ENCODE measurements at regions not wholly inside any gene's neighbourhood (a gene's known extent, or its start where the extent isn't known, plus 50 kb on each side); places are given as distances from the start of the nearest gene placed in this dataset.

DNA sequence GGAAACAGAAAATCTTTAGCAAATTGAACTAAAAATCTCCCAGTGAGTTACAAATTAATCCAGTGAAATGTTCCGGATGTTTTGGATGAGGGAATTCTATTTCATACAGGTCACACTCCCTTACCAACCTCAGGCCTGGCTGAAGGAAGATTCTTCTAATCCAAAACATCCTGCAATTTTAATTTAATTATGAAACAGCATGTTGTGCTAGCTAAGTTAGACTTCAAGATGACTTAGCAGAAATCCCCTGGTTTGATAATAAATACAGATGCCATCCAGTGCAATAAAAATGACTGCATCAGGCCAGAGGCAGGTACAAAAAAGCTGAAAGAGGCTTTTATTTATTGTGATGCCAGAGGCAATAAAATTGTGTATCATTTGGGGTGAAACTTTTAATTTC lies 96.7 kb upstream of the CLDN10 start:
- DNase-seq, result no peak

DNA sequence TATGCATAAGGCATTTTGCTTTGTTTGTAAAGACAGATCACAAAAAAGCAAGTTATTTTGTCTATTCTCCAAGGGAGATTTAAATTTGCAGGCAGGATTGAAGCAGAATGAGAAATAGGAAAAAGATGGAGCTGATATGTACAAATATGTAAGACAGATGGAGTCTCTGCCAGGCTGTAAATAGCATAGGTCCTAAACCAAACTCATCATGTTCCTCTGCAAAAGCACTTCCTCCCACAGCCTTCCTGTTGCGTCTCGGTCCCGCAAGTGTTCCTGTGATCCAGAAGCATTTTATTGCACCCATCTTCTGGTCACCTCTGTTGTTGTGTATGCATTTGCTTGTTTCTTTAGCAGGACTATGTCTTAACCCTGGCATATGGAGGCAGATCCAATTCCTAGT lies 95.7 kb upstream of the CLDN10 start:
- DNase-seq, result no peak

DNA sequence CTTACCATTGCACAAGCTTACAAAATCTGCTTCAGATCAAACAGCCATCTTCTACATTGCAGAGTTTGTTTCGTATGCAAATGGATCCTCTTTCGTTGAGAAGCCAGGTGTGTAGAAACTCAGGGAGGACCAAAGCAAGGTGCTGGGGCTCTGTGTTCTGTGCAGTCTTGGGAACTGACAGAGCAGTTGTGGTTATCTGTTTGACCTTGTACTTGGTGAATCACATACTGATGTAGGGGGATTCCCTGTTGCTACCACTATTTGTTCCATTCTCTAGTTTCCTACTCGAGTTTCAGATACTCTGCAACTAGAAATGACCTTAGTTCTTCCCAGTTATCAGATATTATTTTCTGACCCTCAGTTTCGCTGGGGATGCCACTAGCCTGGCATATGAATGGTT lies 95.2 kb upstream of the CLDN10 start:
- no peak for DNase-seq

- DNase-seq, result peak; percentile 3
These were observed 89.7 kb upstream of the CLDN10 start for GRCh38 chr13:95462801-95463200.

- DNase-seq, result no peak
These were observed 89.0 kb upstream of the CLDN10 start for GRCh38 chr13:95463531-95463930.

DNA sequence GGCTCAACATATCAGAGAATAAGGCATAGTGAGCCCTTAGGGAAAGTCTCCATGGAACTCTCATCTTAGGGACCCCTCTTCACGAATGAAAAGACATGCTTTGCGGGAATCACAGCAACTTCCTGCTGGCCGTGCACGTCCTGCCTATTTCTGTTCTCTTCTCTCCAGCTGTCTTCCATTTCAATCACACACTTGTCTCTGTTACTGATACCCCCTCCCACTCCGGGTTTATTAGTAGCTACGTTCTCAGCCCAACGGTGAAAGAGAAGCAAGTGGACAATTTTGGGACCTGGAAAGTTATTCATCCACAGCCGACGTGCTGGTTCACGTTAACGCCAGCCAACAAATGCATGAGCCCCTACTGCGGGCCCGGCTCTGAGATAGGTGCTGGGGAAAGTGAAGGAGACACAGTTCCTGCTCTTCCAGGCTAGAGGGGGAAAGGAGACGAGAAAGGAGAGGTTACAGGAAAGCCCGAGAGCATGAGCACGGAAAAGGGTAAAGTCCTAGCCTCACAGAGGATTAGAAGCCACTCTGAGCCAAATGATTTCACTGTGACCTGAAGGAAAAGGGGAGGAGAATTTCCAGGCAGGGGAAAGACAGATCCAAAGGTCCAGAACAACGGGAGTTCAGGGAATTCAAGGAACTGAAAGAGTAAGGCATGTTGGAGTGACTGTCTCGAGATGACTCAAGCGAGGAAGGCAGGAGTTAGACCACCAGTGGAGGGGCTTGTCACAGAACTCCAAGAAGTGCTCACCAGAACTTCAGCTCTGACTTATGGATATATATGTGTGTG lies 81.8 kb upstream of the CLDN10 start:
- no peak for DNase-seq

DNA sequence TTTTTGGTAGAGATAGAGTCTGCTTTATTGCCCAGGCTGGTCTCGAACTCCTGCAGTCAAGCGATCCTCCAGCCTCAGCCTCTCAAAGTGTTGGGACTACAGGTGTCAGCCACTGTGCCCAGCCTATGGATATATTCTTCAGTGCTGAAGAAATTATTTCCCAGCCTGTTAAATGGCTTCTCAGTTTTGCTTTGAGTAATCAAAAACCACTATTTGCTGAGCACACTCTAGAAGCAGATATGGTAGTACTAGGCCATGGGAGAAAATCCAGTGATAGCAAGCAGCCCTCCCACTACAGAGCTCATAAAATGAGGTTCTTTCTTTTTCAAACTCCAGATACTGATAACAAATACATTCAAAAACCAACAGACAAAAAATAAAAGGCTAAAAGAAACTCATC lies 80.6 kb upstream of the CLDN10 start:
- no peak for DNase-seq

DNA sequence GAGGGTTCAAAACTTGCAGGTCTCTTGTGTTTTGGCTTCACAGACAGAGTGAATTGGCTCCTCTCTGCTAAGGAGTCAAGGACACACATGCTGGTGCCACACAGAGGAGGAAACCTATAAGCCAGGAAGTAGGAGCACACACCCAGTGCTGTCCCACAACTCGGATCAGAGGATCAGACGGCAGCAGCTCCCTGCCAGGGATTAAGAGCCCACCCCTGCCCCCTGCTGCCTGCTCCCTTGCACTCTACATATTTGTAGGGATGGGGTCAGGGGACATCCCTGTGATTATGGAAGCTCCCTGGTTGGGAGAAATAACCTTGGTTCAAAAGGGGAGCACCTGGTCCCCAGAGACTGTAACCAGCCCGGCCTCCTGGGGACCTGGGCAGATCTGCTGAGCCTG lies 77.5 kb upstream of the CLDN10 start:
- no peak for DNase-seq

- no peak for DNase-seq
These were observed 75.3 kb upstream of the CLDN10 start for GRCh38 chr13:95477187-95477586.

DNA sequence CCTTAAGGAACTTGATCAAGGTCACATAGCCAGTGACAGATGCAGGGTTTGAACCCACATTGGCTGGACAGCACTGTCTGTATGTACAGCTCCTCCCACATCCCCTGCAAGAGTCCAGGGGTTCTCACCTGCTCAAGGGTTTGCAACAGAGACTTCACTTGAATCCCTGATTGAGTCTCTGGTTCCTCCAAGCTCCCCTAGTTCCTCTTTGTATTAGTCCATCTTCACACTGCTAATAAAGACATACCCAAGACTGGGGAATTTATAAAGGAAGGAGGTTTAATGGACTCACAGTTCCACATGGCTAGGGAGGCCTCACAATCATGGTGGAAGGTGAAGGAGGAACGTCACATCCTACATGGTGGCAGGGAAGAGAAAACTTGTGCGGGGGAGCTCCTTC lies 72.8 kb upstream of the CLDN10 start:
- no peak for DNase-seq

DNA sequence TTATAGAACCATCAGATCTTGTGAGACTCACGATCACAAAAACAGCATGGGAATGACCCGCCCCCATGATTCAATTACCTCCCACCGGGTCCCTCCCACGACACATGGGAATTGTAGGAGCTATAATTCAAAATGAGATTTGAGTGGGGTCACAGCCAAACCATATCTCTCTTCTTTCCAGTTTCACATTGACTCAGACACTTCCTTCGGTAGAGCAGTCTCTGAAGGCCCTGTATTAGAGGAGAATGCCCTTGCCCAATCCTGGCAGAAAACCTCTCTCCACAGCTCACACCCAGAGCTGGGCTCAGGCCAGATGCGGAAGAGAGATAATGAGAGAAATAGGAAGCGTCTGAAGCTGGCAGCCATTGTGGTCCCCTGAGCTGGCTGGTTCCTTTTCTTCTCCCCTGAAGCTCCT lies 72.4 kb upstream of the CLDN10 start:
- DNase-seq, result no peak

DNA sequence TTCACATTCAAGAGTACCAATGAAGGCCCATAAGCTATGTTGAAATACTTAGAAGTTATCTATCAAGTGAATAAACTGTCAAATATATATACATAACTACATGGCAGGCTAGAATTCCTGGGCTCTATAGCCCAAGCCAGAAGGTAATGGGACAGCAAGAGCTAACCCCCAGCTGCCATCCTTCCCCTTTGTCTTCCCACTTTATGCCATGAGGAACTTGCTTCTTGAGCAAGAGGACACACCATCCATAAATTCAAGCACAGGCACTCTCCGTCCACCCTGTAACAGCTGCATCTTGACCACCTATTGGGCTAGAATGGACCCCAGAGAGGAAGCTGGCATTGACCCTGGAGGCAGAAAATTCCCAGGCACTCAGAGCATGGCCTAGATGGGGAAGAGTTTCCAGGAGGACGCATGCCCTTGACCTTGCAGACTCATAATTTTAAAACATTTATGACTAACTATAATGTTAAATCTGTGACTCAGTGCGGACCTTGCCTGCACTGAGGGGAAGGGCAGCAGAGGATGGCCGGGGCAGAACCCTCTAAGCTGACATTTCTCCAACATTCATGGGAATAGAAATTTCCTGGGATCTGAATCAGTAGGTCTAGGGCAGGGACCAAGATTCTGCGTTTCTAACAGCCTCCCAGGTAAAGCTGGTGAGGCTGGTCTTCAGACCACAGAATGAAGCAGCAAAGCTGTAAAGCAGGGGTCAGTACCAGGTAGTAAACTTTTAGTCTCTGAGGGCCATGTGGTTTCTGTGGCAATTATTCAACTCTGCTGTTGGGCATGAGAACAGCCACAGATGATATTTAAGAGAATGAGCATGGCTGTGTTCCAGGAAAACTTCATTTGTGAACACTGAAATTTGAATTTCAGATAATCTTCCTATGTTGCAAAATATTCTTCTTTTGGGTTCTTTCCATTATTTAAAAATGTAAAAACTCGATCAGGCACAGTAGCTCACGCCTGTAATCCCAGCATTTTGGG lies 71.4 kb upstream of the CLDN10 start:
- no peak for DNase-seq

- no peak for DNase-seq
These were observed 68.5 kb upstream of the CLDN10 start for GRCh38 chr13:95484052-95484451.

GRCh38 chr13:95485045-95485517 lies 67.4 kb upstream of the CLDN10 start:
- no peak for DNase-seq

GRCh38 chr13:95485518-95486144 lies 66.9 kb upstream of the CLDN10 start:
- DNase-seq, result no peak

DNA sequence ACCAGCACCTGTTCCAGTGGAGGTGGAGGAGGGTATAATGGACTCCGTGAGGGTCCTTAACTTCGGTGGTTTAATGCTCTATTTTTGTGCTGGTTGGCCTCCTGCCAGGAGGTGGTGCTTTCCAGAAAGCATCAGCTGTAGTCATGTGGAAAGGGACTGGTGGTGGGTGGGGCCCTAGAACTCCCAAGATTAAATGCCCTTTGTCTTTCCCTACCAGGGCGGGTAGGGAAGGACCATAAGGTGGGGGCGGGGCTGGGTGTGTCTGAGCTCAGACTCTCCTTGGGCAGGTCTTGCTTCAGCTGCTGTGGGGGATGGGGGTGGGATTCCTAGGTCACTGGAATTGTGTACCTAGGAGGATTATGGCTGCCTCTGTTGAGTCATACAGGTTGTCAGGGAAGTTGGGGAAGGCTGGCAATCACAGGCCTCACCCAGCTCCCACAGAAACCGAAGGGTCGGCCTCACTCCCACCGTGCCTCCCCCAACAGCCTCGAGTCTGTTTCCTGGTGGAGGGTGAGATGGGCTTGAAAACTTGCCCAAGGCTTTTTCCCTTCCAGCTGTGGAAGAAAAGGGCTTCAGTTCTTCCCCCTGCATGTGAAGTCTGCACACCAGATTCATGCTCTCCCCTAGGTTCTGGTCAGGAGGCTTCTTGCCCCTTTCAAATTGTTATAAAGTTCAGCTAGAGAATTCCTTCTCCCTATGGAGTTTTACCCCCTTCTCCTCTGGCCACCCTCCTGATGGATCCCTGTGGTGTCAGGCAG lies 60.3 kb upstream of the CLDN10 start:
- DNase-seq, result no peak

DNA sequence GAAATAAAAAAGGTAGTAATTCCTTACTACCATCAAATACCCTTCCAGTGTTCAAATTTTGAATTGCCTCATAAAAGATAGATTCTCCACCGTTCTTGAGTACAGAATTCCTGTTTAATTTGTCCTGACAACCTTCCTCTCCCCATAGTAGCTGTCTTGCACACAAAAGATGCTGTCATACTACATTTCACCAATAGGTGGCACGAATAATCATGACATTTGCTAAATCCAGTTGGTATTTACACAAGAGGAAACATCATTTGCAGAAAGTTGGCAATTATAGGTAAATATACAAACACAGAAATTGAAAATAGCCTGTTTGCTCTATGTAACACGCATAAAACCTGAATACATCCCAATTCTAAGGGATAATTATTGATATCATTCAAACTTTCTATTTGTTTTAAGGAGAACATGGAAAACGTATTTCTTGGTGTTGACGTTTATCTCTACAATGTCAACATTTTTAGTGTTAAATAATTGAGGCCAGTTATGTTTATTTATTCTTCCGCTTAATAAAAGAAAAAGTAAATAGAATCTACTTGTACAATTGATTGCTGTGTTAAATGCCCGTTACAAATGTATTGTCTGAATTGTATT lies 58.3 kb upstream of the CLDN10 start:
- no peak for DNase-seq

- no peak for DNase-seq
These were observed 56.0 kb upstream of the CLDN10 start for GRCh38 chr13:95496485-95496884.

- no peak for DNase-seq
These were observed 55.1 kb upstream of the CLDN10 start for GRCh38 chr13:95497381-95497807.

DNA sequence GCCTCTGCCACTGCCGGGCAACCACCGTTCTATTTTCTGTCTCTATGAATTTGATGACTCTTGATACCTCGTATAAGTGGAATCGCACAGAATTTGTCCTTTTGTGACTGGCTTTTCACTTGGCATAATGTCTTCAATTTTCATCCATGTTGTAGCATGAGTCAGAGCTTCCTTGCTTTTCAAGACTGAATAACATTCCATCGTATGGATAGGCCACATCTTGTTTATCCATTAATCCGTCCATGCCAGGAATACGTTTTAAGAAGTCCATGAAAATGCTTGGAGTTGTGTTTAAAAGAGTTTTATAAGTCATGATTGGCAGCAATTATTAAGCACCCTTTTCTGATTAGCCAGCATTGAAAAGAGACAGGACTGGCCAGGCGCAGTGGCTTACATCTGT lies 53.6 kb upstream of the CLDN10 start:
- DNase-seq, result no peak

- DNase-seq, result peak; percentile 69
These were observed 52.5 kb upstream of the CLDN10 start for GRCh38 chr13:95499811-95500712.

All from islet precursor cell (in vitro differentiated cells).